GM12872 (cell line): ENCODE measurements at regions not wholly inside any gene's neighbourhood (a gene's known extent, or its start where the extent isn't known, plus 50 kb on each side); places are given as distances from the start of the nearest gene placed in this dataset.

Experiments
- TF ChIP-seq, protein P1 (sequence below): IDR thresholded peaks from 3 replicates; pipeline ENCODE4 v1.5.1; 2011; ENCODE audit warnings: low read depth, mild to moderate bottlenecking, low read length, moderate library complexity; ENCODE audit not compliant: insufficient read depth

DNA sequence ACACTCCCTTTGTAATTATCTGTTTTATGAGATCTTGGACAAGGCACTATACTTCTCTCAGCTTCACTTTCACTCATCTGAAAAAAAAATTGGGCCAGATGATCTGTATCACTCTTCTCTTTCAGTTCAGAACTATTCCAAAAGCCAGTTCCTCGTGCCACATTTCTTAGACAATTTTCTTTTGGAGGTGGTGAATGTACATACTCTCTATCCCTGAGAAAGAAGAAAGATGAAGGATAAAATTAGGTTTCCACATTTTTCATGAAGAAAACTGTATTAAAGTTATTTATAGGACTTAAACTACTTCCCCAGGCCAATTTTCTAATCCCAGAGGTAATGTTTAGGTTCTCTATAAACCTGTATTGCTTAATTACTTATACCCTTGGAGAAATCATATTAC, 171.6 kb downstream of the SLC6A15 start:
- TF ChIP-seq, protein P1, sequence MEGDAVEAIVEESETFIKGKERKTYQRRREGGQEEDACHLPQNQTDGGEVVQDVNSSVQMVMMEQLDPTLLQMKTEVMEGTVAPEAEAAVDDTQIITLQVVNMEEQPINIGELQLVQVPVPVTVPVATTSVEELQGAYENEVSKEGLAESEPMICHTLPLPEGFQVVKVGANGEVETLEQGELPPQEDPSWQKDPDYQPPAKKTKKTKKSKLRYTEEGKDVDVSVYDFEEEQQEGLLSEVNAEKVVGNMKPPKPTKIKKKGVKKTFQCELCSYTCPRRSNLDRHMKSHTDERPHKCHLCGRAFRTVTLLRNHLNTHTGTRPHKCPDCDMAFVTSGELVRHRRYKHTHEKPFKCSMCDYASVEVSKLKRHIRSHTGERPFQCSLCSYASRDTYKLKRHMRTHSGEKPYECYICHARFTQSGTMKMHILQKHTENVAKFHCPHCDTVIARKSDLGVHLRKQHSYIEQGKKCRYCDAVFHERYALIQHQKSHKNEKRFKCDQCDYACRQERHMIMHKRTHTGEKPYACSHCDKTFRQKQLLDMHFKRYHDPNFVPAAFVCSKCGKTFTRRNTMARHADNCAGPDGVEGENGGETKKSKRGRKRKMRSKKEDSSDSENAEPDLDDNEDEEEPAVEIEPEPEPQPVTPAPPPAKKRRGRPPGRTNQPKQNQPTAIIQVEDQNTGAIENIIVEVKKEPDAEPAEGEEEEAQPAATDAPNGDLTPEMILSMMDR: no peak

DNA sequence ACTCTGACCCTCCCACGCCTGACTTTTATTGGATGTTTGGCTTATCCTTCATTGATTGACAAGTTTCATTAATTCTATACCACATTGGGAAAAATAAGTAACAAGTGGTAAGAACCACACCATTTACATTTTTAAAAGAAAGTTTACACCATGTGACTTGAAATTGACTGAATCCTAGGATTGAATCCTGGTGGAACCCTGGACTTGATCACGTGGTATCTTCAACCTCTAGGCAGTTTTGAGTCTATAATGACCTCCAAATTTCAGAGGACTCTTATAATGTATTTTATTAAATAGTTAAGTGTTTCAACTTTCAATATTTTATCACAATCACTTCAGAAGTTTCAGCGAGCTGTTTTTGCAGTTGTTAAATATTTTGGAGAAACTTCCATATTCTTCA, 172.0 kb downstream of the SLC6A15 start:
- TF ChIP-seq, protein P1: no peak

DNA sequence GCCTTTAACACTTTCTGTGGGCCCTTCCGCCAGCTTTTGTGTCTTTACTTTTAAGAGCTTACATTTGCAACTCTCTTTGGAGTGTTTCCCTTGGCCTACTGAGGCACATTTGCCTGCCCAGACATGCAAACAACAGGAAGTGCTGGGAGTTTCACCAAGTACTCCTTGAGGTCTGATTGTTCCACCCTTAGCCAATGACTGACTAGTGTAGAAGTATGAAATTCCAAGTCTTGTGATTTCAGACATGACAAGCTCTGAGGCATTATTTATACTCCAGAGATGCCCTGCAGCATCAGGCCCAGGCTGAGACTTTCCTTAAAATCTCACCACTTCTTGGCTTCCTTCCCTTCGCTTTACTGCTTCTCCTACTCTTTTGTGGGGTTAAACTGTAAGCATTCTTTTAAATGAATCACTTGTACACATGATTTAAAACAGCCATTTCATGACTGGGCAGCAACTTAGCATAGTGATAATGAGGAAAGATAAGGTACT, 174.1 kb downstream of the SLC6A15 start:
- TF ChIP-seq, protein P1: no peak

DNA sequence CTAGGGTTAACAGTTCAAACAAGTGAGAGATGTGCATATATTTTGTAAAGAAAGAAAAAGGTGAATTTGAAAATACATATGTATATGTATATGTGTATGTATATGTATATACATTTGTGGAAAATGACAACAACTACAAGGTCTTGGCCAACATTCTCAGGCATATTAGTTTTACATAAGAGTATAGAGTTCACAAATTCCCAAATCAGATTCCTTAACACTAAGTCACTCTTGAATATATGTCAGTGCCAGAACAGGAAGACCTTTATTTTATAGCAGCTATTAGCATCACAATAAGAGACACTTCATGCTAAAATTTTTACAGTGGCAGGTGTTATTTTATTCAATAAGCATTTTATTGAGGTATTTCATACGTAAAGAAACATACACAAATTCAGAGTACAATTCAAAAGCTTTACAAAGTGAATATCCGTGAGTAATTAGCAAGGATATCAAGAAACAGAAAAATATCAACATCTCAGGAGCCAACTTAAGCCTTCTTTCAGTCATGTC, 179.7 kb downstream of the SLC6A15 start:
- TF ChIP-seq, protein P1: no peak

DNA sequence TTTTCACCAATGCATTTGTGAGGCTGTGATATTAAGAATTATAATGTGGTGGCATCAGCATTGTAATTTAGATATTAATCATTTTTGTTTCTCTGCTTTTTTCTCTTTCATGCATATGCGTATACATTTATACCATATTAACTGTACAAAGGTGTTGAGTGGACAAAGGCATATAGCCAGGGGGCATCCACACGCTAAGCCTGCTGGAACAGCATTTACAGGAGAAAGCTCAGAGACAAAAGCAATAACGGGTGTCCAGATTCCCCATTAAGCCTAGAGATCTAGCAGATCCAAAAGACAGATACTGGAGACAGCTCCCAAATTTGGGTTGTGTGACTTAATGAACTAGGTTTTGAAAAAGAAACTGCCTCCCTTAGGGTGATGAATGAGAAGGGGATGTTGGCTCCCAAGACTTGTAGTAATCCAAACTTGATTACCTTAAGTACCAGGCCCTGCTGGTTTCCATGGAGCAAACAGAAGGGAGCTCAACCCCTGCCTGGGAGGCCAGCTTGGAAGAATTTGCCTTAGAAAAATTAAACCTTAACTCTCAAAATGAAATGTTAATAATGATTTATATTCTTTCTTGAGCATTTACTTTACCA, 181.9 kb downstream of the SLC6A15 start:
- TF ChIP-seq, protein P1: no peak

DNA sequence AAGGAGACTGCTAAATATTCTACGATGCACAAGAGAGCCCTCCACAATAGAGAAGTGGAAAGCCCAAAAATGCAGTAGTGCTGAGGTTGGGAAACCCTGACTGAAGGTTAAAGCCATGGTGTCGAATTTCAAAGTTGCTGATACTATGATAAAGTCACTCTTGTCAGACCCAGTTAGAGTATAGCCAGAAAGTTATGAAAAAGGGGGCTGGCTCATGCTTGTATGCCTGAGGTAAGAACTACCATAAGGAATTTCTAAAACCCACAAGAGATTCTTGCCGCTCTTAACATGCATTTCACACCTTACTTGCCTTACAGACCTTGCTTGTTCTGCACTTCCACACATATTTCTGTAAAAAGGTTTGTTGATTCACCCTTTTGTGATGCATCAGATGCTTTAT, 184.6 kb downstream of the SLC6A15 start:
- TF ChIP-seq, protein P1: no peak

DNA sequence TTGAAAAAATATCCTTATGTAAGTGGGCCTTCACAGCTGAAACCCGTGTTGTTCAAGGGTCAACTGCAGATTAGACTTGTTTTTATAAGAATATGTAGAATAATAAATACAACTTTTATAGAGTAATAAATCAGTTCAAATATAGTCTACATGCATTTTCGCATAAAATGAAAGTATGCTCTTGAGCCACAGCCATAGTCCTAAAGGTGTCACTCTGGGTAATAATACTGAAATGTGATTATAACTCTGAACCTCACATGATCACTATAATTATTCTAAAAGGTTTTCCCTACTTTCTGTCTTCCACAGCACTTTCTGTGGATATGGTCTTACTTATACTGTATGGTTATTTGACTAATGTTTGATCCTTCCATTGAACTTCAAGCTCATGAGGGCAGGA, 185.8 kb downstream of the SLC6A15 start:
- TF ChIP-seq, protein P1: no peak
